Type B pancreatic cell (in vitro differentiated cells): ENCODE measurements at regions not wholly inside any gene's neighbourhood (a gene's known extent, or its start where the extent isn't known, plus 50 kb on each side); places are given as distances from the start of the nearest gene placed in this dataset.
A peak's percentile ranks its signal among the peaks of the same experiment; 100 is the strongest.

Experiments used
- DNase-seq: peaks from one replicate; pipeline ENCODE4 v3.0.0; 2021; ENCODE audit warnings: mixed read lengths; ENCODE audit not compliant: unreplicated experiment; ENCODE audit errors: extremely low spot score
- H3K27ac Mint-ChIP-seq: 2 replicates; pipeline ENCODE4 v1.8.0; 2021; ENCODE audit warnings: mild to moderate bottlenecking, mixed read lengths
- H3K27me3 Mint-ChIP-seq: 2 replicates; pipeline ENCODE4 v1.8.0; 2021; ENCODE audit warnings: mixed read lengths
- H3K36me3 Mint-ChIP-seq: 2 replicates; pipeline ENCODE4 v1.8.0; 2021; ENCODE audit warnings: mixed read lengths
- H3K4me1 Mint-ChIP-seq: one replicate; pipeline ENCODE4 v1.8.0; 2021; ENCODE audit warnings: mixed read lengths; ENCODE audit not compliant: unreplicated experiment
- H3K4me3 Mint-ChIP-seq: 2 replicates; pipeline ENCODE4 v1.8.0; 2021; ENCODE audit warnings: mild to moderate bottlenecking, mixed read lengths
- H3K9me3 Mint-ChIP-seq: 2 replicates; pipeline ENCODE4 v1.8.0; 2021; ENCODE audit warnings: mixed read lengths
- CTCF ChIP-seq: fragments of 200-600 bp; sonication (generic); conservative IDR thresholded peaks from 2 replicates; pipeline ENCODE4 v1.5.0; 2021; ENCODE audit warnings: antibody characterized with exemption, mild to moderate bottlenecking

GRCh38 chr6:54617730-54618129 is 228.8 kb upstream of the FAM83B start:
- Mint-ChIP-seq H3K36me3 (no peaks in the 10 kb centered on the region), H3K4me1 (no peaks in the 10 kb centered on the region), H3K27ac (no peak overlapping the region), H3K27me3 (no peaks in the 10 kb centered on the region), H3K4me3 (no peak overlapping the region), H3K9me3 (no peaks in the 10 kb centered on the region)
- TF ChIP-seq CTCF, result no peak
- no peak for DNase-seq

- Mint-ChIP-seq H3K9me3 (no peaks in the 10 kb centered on the region), H3K4me3 (no peak overlapping the region), H3K27ac (no peak overlapping the region), H3K36me3 (no peaks in the 10 kb centered on the region), H3K4me1 (no peaks in the 10 kb centered on the region), H3K27me3 (no peaks in the 10 kb centered on the region)
- no peak for DNase-seq
- TF ChIP-seq CTCF, result no peak
These were observed 228.0 kb upstream of the FAM83B start for GRCh38 chr6:54618572-54618971.

GRCh38 chr6:54619102-54619501 is 227.5 kb upstream of the FAM83B start:
- DNase-seq, result no peak
- Mint-ChIP-seq H3K36me3 (no peaks in the 10 kb centered on the region), H3K9me3 (no peaks in the 10 kb centered on the region), H3K27me3 (no peaks in the 10 kb centered on the region), H3K4me3 (no peak overlapping the region), H3K4me1 (no peaks in the 10 kb centered on the region), H3K27ac (no peak overlapping the region)
- TF ChIP-seq CTCF, result no peak

GRCh38 chr6:54621285-54621684 is 225.3 kb upstream of the FAM83B start:
- DNase-seq, result no peak
- Mint-ChIP-seq H3K4me1 (no peaks in the 10 kb centered on the region), H3K36me3 (no peaks in the 10 kb centered on the region), H3K27me3 (no peaks in the 10 kb centered on the region), H3K9me3 (no peaks in the 10 kb centered on the region), H3K4me3 (no peak overlapping the region), H3K27ac (no peak overlapping the region)
- peak; percentile 64 for TF ChIP-seq CTCF

DNA sequence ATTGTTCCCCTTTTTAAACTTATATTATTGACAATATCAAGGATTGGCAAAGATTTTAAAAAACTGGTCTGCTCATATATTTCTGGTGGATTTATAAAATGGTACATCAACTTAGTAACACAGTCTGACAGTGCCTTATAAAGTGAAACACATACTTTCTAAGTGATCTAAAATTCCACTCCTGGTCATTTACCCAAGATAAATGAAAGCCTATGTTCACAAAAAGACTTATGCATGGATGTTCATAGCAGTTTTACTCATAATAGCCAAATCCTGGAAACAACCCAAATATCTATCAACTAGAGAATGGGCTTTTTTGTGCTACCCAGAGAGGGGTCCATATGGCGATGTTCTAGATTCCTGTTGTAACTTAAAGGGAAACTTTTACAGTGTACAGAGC is 222.4 kb upstream of the FAM83B start:
- Mint-ChIP-seq H3K4me1 (no peaks in the 10 kb centered on the region), H3K9me3 (no peaks in the 10 kb centered on the region), H3K4me3 (no peak overlapping the region), H3K36me3 (no peaks in the 10 kb centered on the region), H3K27me3 (no peaks in the 10 kb centered on the region), H3K27ac (no peak overlapping the region)
- no peak for DNase-seq
- TF ChIP-seq CTCF, result no peak

DNA sequence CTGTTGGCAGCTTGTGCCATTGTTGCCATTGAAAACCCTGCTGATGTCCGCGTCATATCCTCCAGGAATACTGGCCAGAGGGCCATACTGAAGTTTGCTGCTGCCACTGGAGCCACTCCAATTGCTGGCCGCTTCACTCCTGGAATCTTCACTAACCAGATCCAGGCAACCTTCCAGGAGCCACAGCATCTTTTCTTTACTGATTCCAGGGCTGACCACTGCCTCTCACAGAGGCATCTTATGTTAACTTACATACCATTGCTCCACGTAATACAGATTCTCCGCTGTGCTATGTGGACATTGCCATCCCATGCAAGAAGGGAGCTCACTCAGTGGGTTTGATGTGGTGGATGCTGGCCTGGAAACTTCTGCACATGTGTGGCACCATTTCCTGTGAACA is 221.8 kb upstream of the FAM83B start:
- Mint-ChIP-seq H3K4me3 (no peak overlapping the region), H3K9me3 (no peaks in the 10 kb centered on the region), H3K27me3 (no peaks in the 10 kb centered on the region), H3K4me1 (no peaks in the 10 kb centered on the region), H3K27ac (no peak overlapping the region), H3K36me3 (no peaks in the 10 kb centered on the region)
- DNase-seq, result no peak
- TF ChIP-seq CTCF, result no peak
